ENCODE measurements at regions not wholly inside any gene's neighbourhood (a gene's known extent, or its start where the extent isn't known, plus 50 kb on each side); places are given as distances from the start of the nearest gene placed in this dataset.

GRCh38 chr3:159029306-159030026 lies 227.6 kb downstream of the MFSD1 start:
- ATAC-seq (ENCODE audit: low FRiP score in 2 of 2) (no peak), DNase-seq (no peak)
- no peaks in the 10 kb centered on the region for H3K9me3 ChIP-seq
- H3K27ac ChIP-seq: no peak overlapping the region
- TF ChIP-seq EP300 (IDR thresholded peaks at IDR 0.05): no peak
- TF ChIP-seq POLR2AphosphoS5 (IDR thresholded peaks at IDR 0.05): no peak
- no peak for TF ChIP-seq CTCF (IDR thresholded peaks at IDR 0.05)
- no peak for TF ChIP-seq POLR2A (IDR thresholded peaks at IDR 0.05)
- no peaks in the 10 kb centered on the region for H3K36me3 ChIP-seq
- H3K27me3 ChIP-seq: no peaks in the 10 kb centered on the region
- WGBS, 2 donors: 83 to 86% methylated on average over 3 of the region's 3 CpGs
- H3K4me3 ChIP-seq: no peak overlapping the region
- H3K4me1 ChIP-seq: no peaks in the 10 kb centered on the region

GRCh38 chr3:159030138-159030670 lies 228.3 kb downstream of the MFSD1 start:
- DNase-seq (no peak), ATAC-seq (ENCODE audit: low FRiP score in 2 of 2) (no peak)
- Histone ChIP-seq H3K4me3 (no peak overlapping the region), H3K4me1 (no peaks in the 10 kb centered on the region), H3K9me3 (no peaks in the 10 kb centered on the region), H3K36me3 (no peaks in the 10 kb centered on the region), H3K27ac (no peak overlapping the region), H3K27me3 (no peaks in the 10 kb centered on the region)
- WGBS, 2 donors: 65 to 84% methylated on average over 1 of the region's 1 CpG
- no peak for TF ChIP-seq EP300 (IDR thresholded peaks at IDR 0.05)
- TF ChIP-seq CTCF (IDR thresholded peaks at IDR 0.05): no peak
- TF ChIP-seq POLR2A (IDR thresholded peaks at IDR 0.05): no peak
- TF ChIP-seq POLR2AphosphoS5 (IDR thresholded peaks at IDR 0.05): no peak

GRCh38 chr3:159030886-159031679 lies 229.2 kb downstream of the MFSD1 start:
- no peaks in the 10 kb centered on the region for H3K27me3 ChIP-seq
- no peaks in the 10 kb centered on the region for H3K36me3 ChIP-seq
- no peak overlapping the region for H3K27ac ChIP-seq
- WGBS, 2 donors: 53 to 56% methylated on average over 6 of the region's 6 CpGs
- no peak for ATAC-seq (ENCODE audit: low FRiP score in 2 of 2)
- no peak for TF ChIP-seq POLR2A (IDR thresholded peaks at IDR 0.05)
- TF ChIP-seq POLR2AphosphoS5 (IDR thresholded peaks at IDR 0.05): no peak
- TF ChIP-seq CTCF (IDR thresholded peaks at IDR 0.05): no peak
- no peak for TF ChIP-seq EP300 (IDR thresholded peaks at IDR 0.05)
- no peaks in the 10 kb centered on the region for H3K9me3 ChIP-seq
- no peak overlapping the region for H3K4me3 ChIP-seq
- no peak for DNase-seq
- no peaks in the 10 kb centered on the region for H3K4me1 ChIP-seq

GRCh38 chr3:159032311-159032710 lies 230.5 kb downstream of the MFSD1 start:
- Histone ChIP-seq H3K9me3 (no peaks in the 10 kb centered on the region), H3K4me1 (no peaks in the 10 kb centered on the region), H3K36me3 (no peaks in the 10 kb centered on the region), H3K27me3 (no peaks in the 10 kb centered on the region), H3K27ac (no peak overlapping the region), H3K4me3 (no peak overlapping the region)
- no peak for DNase-seq
- WGBS, 2 donors: 100% methylated on average over 1 of the region's 1 CpG
- no peak for TF ChIP-seq POLR2AphosphoS5 (IDR thresholded peaks at IDR 0.05)
- TF ChIP-seq POLR2A (IDR thresholded peaks at IDR 0.05): no peak
- TF ChIP-seq CTCF (IDR thresholded peaks at IDR 0.05): no peak
- no peak for TF ChIP-seq EP300 (IDR thresholded peaks at IDR 0.05)
- ATAC-seq (ENCODE audit: low FRiP score in 2 of 2): no peak
